Transverse colon (tissue), 3 donors: ENCODE measurements at regions not wholly inside any gene's neighbourhood (a gene's known extent, or its start where the extent isn't known, plus 50 kb on each side); places are given as distances from the start of the nearest gene placed in this dataset.

ENCODE experiments used
- CTCF ChIP-seq, 5 experiments: fragments of 200-600 bp in 3 of 5; fragments of 450-650 bp in 2 of 5; sonication (generic) in 3 of 5; IDR thresholded peaks; 1 replicate in 2 of 5; 2 replicates in 3 of 5; pipeline ENCODE4 v1.5.1; 2016 to 2017; ENCODE audit warnings: antibody characterized with exemption in 5 of 5, inconsistent platforms in 3 of 5, mild to moderate bottlenecking in 2 of 5, moderate library complexity in 1 of 5
- EP300 ChIP-seq: sonication (generic); formaldehyde crosslinking; IDR thresholded peaks from one replicate; pipeline ENCODE4 v1.6.1; 2017; ENCODE audit warnings: antibody characterized with exemption, low read depth

DNA sequence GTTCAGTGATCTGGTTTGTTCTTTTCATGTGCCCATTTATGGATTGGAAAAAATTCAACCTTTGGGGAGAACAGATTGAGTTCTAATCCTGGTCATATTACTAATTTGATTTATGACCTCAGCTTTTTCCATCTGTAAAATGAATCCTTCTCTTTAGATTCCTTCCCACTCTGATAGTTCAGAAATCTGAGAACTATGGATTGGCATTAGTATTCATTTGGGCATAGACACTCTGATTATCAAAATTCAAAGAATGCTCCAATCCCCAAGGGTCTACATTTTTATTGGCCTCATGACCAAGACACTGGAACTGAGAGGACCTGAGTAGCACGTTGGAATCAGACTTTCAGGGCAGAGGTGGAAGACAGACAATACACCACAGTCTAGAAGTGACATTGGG is 405.9 kb upstream of the PAPPA start:
- TF ChIP-seq CTCF (IDR thresholded peaks at IDR 0.05) (no peak), EP300 (no peak)
